Gastrocnemius medialis (tissue), 4 donors: ENCODE measurements at regions not wholly inside any gene's neighbourhood (a gene's known extent, or its start where the extent isn't known, plus 50 kb on each side); places are given as distances from the start of the nearest gene placed in this dataset.

ENCODE experiments used
- POLR2A ChIP-seq, 2 donors: fragments of 450-650 bp; IDR thresholded peaks; one replicate each; pipeline ENCODE4 v1.6.1; 2017; ENCODE audit warnings: antibody characterized with exemption in 2 of 2, mild to moderate bottlenecking in 2 of 2, moderate library complexity in 2 of 2
- TF ChIP-seq, protein P1 (sequence below), 5 experiments: fragments of 450-650 bp in 3 of 5; fragments of 200-600 bp in 2 of 5; sonication (generic) in 2 of 5; IDR thresholded peaks in 4 of 5; conservative IDR thresholded peaks in 1 of 5; 1 replicate in 4 of 5; 2 replicates in 1 of 5; pipeline ENCODE4 v1.5.1; 2016 to 2019; ENCODE audit warnings: antibody characterized with exemption in 5 of 5, mild to moderate bottlenecking in 3 of 5, moderate library complexity in 3 of 5

- TF ChIP-seq, protein P1, sequence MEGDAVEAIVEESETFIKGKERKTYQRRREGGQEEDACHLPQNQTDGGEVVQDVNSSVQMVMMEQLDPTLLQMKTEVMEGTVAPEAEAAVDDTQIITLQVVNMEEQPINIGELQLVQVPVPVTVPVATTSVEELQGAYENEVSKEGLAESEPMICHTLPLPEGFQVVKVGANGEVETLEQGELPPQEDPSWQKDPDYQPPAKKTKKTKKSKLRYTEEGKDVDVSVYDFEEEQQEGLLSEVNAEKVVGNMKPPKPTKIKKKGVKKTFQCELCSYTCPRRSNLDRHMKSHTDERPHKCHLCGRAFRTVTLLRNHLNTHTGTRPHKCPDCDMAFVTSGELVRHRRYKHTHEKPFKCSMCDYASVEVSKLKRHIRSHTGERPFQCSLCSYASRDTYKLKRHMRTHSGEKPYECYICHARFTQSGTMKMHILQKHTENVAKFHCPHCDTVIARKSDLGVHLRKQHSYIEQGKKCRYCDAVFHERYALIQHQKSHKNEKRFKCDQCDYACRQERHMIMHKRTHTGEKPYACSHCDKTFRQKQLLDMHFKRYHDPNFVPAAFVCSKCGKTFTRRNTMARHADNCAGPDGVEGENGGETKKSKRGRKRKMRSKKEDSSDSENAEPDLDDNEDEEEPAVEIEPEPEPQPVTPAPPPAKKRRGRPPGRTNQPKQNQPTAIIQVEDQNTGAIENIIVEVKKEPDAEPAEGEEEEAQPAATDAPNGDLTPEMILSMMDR (IDR thresholded peaks at IDR 0.05 in 4 of 5, conservative IDR thresholded peaks at IDR 0.05 in 1 of 5) = no peak
- no peak for TF ChIP-seq POLR2A (IDR thresholded peaks at IDR 0.05)
Measured at GRCh38 chr2:4139731-4140130, 436.4 kb downstream of the DCDC2C start.
